Skin epidermis (tissue), 12 donors: ENCODE measurements at regions not wholly inside any gene's neighbourhood (a gene's known extent, or its start where the extent isn't known, plus 50 kb on each side); places are given as distances from the start of the nearest gene placed in this dataset.

Experiments used
- H3K27ac ChIP-seq, 21 experiments: fragments of 200-600 bp; sonication (generic) in 11 of 21; one replicate each; pipeline ENCODE4 v1.5.0; 2020; ENCODE audit warnings: mild to moderate bottlenecking in 3 of 21, inconsistent platforms in 2 of 21, moderate library complexity in 2 of 21
- H3K4me3 ChIP-seq, 7 experiments: fragments of 200-600 bp; sonication (generic) in 2 of 7; one replicate each; pipeline ENCODE4 v1.5.0; 2020; ENCODE audit warnings: inconsistent platforms in 2 of 7, mild to moderate bottlenecking in 2 of 7, moderate library complexity in 1 of 7

DNA sequence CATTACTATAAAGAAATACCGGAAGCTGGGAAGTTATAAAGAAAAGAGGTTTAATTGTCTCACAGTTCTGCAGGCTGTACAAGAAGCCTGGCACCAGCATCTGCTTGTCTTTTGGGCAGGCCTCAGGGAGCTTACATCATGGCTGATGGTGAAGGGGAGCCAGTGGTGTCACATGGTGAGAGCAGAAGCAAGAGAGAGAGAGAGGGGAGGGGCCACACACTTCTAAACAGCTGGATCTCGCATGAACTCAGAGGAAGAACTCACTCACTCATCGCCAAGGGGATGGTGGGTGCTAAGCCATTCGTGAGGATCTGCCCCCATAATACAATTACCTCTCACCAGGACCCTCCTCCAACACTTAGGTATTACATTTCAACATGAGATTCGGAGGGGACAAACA lies 51.8 kb upstream of the ANKRD34C start:
- Histone ChIP-seq H3K4me3 (no peak overlapping the region), H3K27ac (no peak overlapping the region)

DNA sequence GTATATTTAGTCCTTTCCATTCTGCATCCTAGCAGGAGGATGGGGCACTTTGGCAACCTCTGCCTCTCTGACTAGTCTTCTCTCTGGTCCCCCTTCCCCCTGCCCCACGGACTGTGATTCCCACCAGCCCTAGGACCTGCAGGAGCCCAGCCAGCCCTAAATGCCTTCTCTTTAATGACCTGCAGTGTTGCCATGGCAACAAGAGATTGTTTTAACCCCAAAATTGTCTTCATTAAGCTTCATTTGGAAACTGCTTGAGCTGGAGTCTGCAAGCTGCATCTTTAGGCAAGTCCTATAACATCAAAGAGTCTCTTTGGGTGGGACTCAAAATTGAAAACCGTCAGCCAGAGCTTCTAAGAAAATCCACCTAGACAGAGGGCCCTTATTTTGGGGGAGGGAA lies 59.7 kb upstream of the ANKRD34C start:
- no peak overlapping the region for H3K27ac ChIP-seq
- H3K4me3 ChIP-seq, result no peak overlapping the region

DNA sequence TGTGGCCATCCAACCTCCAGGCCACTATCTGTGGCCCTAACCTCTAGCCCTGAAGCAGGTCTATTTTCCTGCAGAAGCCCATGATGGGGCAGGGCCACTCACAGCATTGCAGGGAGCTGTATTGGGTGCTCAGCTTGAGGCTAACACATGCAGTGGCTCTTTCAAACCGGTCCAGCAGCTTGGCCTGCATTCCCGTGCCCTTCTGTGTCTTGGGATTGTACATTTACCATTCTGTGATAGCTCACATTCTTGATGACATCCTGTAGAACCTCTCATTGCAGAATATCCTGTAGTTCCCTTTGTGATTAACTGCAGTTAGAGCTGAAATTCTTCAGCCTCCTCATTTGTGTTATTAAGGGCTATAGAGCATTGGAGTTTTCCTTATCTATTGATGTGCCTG lies 60.8 kb upstream of the ANKRD34C start:
- Histone ChIP-seq H3K4me3 (no peak overlapping the region), H3K27ac (no peak overlapping the region)

GRCh38 chr15:79219393-79220056 lies 63.0 kb upstream of the ANKRD34C start:
- Histone ChIP-seq H3K27ac (no peak overlapping the region), H3K4me3 (no peak overlapping the region)

- Histone ChIP-seq H3K4me3 (no peak overlapping the region), H3K27ac (no peak overlapping the region)
Observed at GRCh38 chr15:79218588-79219200, 63.8 kb upstream of the ANKRD34C start.

GRCh38 chr15:79213650-79214049 lies 68.9 kb upstream of the ANKRD34C start:
- Histone ChIP-seq H3K4me3 (no peak overlapping the region), H3K27ac (no peak overlapping the region)

- H3K27ac ChIP-seq, result no peak overlapping the region
- H3K4me3 ChIP-seq, result no peak overlapping the region
Observed at GRCh38 chr15:79212589-79213157, 69.8 kb upstream of the ANKRD34C start.

DNA sequence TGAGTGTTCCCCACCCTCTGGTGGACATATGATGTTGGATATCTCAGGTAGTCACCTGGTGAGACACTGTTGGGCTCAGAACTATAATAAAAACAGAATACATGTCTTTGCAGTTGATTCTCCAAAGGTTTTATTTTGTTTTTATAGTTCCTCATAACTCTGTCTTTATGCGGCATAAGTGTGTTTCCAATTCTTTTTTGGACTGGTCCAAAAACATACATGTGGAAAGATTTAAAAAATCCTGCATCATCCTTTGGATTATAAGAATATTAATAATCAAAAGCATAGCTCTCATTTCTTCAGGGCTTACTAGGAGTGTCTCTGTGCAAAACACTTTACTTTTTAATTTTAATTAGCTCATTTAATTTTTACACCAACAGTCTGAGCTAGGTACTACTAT lies 71.0 kb upstream of the ANKRD34C start:
- no peak overlapping the region for H3K4me3 ChIP-seq
- H3K27ac ChIP-seq, result peak overlapping the region in 1 of 21 experiments; percentile 10

- Histone ChIP-seq H3K27ac (no peak overlapping the region), H3K4me3 (no peak overlapping the region)
Observed at GRCh38 chr15:79209690-79210089, 72.8 kb upstream of the ANKRD34C start.

DNA sequence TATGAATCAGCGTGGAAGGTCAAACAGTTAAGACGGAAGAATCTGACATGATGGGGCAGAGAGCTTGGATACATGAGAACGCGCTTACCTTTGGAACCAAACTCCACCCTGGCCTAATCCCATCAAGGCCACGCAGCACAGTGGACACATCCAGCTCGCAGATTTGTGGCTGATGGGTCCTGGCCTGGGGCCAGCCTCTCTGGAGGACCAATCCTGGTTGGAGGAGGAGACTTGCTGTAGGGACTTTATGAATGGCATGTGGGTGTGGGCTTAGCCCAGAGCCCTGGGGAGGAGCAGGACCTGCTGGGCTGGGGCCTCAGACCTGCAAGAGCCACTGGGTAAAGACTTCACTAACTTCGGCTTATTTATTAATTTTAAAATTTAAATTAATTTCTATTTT lies 73.4 kb upstream of the ANKRD34C start:
- H3K27ac ChIP-seq, result no peak overlapping the region
- H3K4me3 ChIP-seq, result no peak overlapping the region

DNA sequence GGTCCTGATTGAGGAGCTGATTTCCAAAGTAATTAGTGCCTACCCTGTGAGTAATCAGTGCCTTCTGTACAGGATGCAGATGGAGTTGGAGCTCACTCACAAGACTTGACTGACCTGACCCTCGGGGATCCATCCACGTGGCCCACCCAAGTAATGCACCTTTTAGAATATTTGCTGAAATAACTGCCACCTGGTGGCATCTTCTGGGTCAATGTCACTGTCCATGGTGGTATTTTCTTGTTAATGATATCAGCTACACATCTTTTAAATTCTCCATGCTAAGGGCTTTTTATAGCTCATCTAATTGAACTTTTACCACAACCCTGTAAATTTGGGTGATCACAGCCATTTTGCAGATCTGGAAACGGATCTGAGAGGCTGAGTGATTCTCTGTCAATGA lies 74.3 kb upstream of the ANKRD34C start:
- Histone ChIP-seq H3K4me3 (no peak overlapping the region), H3K27ac (no peak overlapping the region)

GRCh38 chr15:79206940-79207339 lies 75.6 kb upstream of the ANKRD34C start:
- no peak overlapping the region for H3K27ac ChIP-seq
- no peak overlapping the region for H3K4me3 ChIP-seq

- Histone ChIP-seq H3K27ac (no peak overlapping the region), H3K4me3 (no peak overlapping the region)
Observed at GRCh38 chr15:79204886-79205675, 77.4 kb upstream of the ANKRD34C start.

DNA sequence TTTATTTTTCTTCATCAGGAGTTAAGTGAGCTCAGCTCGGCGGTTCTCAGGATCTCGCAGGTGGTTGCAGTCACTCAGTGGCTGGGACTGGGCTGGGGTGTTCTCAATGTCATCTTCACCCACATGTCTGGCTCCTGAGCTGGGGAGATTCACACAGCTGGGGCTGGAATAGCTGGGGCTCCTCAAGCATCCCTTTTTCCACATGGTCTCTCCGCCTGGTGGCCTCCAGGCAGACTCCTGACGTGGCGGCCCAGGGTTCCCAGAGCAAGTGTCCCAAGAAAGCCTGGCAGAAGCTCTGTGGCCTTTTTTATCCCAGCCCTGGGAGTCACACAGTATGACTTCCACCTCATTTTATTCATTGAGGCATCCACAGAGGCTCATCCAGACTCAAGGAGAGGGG lies 84.1 kb upstream of the ANKRD34C start:
- H3K4me3 ChIP-seq, result no peak overlapping the region
- no peak overlapping the region for H3K27ac ChIP-seq

DNA sequence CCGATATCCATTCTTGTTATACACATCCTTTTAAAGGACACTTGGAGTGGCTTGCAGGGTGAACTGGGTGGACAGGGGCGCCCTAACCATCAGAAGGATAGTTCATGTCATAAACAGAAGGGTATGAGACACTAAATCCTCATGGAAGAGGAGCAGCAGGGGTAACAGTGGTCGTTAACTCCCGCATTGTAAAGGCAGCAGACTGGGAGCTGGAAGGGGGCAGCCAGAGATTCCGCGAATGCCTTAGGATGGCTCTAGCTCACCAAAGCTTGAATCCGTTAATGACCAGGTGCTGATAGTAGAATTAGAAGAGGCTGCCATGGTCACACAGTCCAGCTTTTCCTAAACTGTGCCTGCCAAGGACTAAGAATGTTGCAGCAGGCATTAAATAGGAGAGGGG lies 85.2 kb upstream of the ANKRD34C start:
- Histone ChIP-seq H3K4me3 (no peak overlapping the region), H3K27ac (no peak overlapping the region)

GRCh38 chr15:79195802-79196201 lies 86.7 kb upstream of the ANKRD34C start:
- Histone ChIP-seq H3K27ac (no peak overlapping the region), H3K4me3 (no peak overlapping the region)

- Histone ChIP-seq H3K27ac (no peak overlapping the region), H3K4me3 (no peak overlapping the region)
Observed at GRCh38 chr15:79195239-79195638, 87.3 kb upstream of the ANKRD34C start.

DNA sequence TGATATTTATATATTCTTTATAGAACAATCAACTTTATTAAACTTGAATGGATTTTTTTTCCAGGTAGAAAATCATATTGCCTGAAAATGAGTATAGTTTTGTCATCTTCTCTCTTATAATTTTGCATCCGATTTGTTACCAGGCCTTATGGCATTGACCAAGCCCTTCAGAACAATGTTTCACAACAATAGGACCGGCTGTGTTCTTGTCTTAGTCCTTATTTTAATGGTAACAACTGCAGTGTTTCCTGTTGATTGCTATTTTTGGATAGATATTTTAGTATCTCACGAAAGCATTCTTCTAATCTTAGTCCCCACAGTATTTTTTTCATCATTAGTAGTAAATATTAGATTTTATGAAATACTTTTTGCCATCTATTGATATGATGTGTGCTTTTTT lies 88.1 kb upstream of the ANKRD34C start:
- H3K27ac ChIP-seq, result no peak overlapping the region

DNA sequence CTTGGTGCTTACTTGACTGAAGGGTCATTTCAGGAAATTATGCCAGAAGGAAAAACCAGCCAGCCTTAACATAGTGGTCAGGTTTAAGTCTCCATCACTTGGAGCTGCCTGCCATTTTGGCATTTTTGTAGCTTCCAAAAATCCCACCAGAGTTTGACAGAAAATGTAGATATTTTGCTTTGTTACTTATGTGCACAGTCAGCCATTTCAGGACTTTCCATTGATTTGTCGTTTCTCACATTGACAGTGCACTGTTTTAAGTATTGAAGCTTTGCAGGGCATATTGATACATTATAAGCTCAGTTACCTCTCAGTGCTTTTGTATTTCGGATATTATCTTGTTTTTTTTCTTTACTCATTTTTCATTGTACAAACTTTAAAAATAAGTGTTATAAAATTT lies 89.0 kb upstream of the ANKRD34C start:
- Histone ChIP-seq H3K4me3 (no peak overlapping the region), H3K27ac (no peak overlapping the region)

More for the DNA sequence above, 88.1 kb upstream of the ANKRD34C start:
- H3K4me3 ChIP-seq, result no peak overlapping the region

- H3K27ac ChIP-seq, result no peak overlapping the region
- no peak overlapping the region for H3K4me3 ChIP-seq
Observed at GRCh38 chr15:79193103-79193502, 89.4 kb upstream of the ANKRD34C start.
